GM13977 (cell line): ENCODE measurements at regions not wholly inside any gene's neighbourhood (a gene's known extent, or its start where the extent isn't known, plus 50 kb on each side); places are given as distances from the start of the nearest gene placed in this dataset.

Experiments
- DNase-seq: peaks from one replicate; pipeline ENCODE4 v3.0.0; 2012; ENCODE audit warnings: low spot score
- CTCF ChIP-seq: IDR thresholded peaks from 2 replicates; pipeline ENCODE4 v1.5.1; 2012; ENCODE audit warnings: mild to moderate bottlenecking, control low read depth; ENCODE audit not compliant: insufficient read depth; ENCODE audit errors: extremely low read depth, missing control alignments
- in situ Hi-C: fragments of 300-500 bp; cut with MboI; formaldehyde crosslinking; loops from one replicate; pipeline ENCODE4 v1.12.0; 2022; ENCODE audit warnings: low sequenced_read_pairs, low pct_unique_long_range_greater_than_20kb, mixed read lengths, inconsistent platforms; ENCODE audit not compliant: unreplicated experiment

- in situ Hi-C loops: no loop called here
- TF ChIP-seq CTCF: no peak
- DNase-seq: no peak
Measured at GRCh38 chr21:19941626-19942025, 1056.6 kb upstream of the NCAM2 start.

- TF ChIP-seq CTCF: no peak
- in situ Hi-C loops: no loop called here
- no peak for DNase-seq
Measured at GRCh38 chr21:19950347-19950746, 1047.9 kb upstream of the NCAM2 start.

- no peak for DNase-seq
- TF ChIP-seq CTCF: no peak
- in situ Hi-C loops: no loop called here
Measured at GRCh38 chr21:19969156-19969555, 1029.1 kb upstream of the NCAM2 start.

GRCh38 chr21:19981938-19982337 is 1016.3 kb upstream of the NCAM2 start:
- TF ChIP-seq CTCF: no peak
- DNase-seq: no peak
- in situ Hi-C loops: no loop called here

- in situ Hi-C loops: no loop called here
- TF ChIP-seq CTCF: no peak
- no peak for DNase-seq
Measured at GRCh38 chr21:19986396-19986795, 1011.8 kb upstream of the NCAM2 start.

- in situ Hi-C loops: no loop called here
- TF ChIP-seq CTCF: no peak
- no peak for DNase-seq
Measured at GRCh38 chr21:19987671-19988070, 1010.5 kb upstream of the NCAM2 start.

GRCh38 chr21:19992540-19992939 is 1005.7 kb upstream of the NCAM2 start:
- no peak for DNase-seq
- in situ Hi-C loops: no loop called here
- TF ChIP-seq CTCF: no peak
